K562 (cell line): ENCODE measurements at regions not wholly inside any gene's neighbourhood (a gene's known extent, or its start where the extent isn't known, plus 50 kb on each side); places are given as distances from the start of the nearest gene placed in this dataset.

Experiments
- ATAC-seq: fragments of 200-7000 bp; cut with Tn5 transposase; 3 replicates; pipeline ENCODE4 v1.9.1; 2020; ENCODE audit warnings: moderate library complexity
- BruUV-seq: library from RNA; stranded (reverse); fragments of 400-500 nt; replicated peaks from 2 replicates; lab custom pipeline; 2021; lab: Mats Ljungman, UMichigan
- CTCF ChIA-PET: fragments of 300-600 bp; formaldehyde crosslinking; extraction: SDS; loops from one replicate; lab custom pipeline; 2021; ENCODE audit warnings: low intra/inter-chr PET ratio; lab: Yijun Ruan, JAX
- POLR2A ChIA-PET: fragments of 300-600, 350-650 bp; sonication (Branson Sonifier 250); formaldehyde crosslinking; extraction: SDS; loops from one replicate; lab custom pipeline; 2021; ENCODE audit warnings: antibody characterized with exemption, inconsistent platforms; lab: Yijun Ruan, JAX
- DNase-seq, 4 experiments: peaks; one replicate each; pipeline versions ENCODE4 v3.0.0 to v3.0.0-alpha.2; 2011 to 2018; ENCODE audit warnings: low spot score in 3 of 4, mixed read lengths in 3 of 4; ENCODE audit errors: extremely low read depth in 1 of 4
- FAIRE-seq: peaks from 2 replicates; lab custom pipeline; 2011; peaks lifted over from hg19 to GRCh38; lab: Jason Lieb, UNC
- H2AFZ ChIP-seq: 2 replicates; pipeline ENCODE4 v1.6.0; 2011; ENCODE audit warnings: low read depth, low read length, control low read depth, inconsistent platforms
- H3K27ac ChIP-seq: fragments of 200-600 bp; 3 replicates; pipeline ENCODE4 v1.8.0; 2011; ENCODE audit warnings: low read depth, mild to moderate bottlenecking, control low read depth, inconsistent platforms, low read length, moderate library complexity, mixed read lengths; ENCODE audit errors: extremely low read depth
- H3K27me3 ChIP-seq, 2 experiments: fragments of 300-600 bp in 1 of 2; 2 replicates in 1 of 2; 3 replicates in 1 of 2; pipeline versions ENCODE4 v1.6.0 to v1.8.0; 2011; ENCODE audit warnings: inconsistent platforms in 2 of 2, low read length in 2 of 2, mild to moderate bottlenecking in 1 of 2, mixed read lengths in 1 of 2, moderate library complexity in 1 of 2; ENCODE audit not compliant: control insufficient read depth in 2 of 2, insufficient read depth in 2 of 2
- H3K36me3 ChIP-seq: fragments of 300-600 bp; 3 replicates; pipeline ENCODE4 v1.8.0; 2011; ENCODE audit warnings: mild to moderate bottlenecking, low read length, inconsistent platforms; ENCODE audit not compliant: control insufficient read depth, insufficient read depth
- H3K4me1 ChIP-seq, 2 experiments: fragments of 200-600 bp in 1 of 2; replicated peaks in 1 of 2; 2 replicates in 1 of 2; 3 replicates in 1 of 2; pipeline versions ENCODE4 v1.5.1 to v1.8.0; 2011; ENCODE audit warnings: inconsistent platforms in 2 of 2, low read length in 2 of 2, mild to moderate bottlenecking in 1 of 2, mixed read lengths in 1 of 2, moderate library complexity in 1 of 2; ENCODE audit not compliant: control insufficient read depth in 2 of 2, insufficient read depth in 2 of 2
- H3K4me2 ChIP-seq: 2 replicates; pipeline ENCODE4 v1.6.1; 2011; ENCODE audit warnings: low read length, control low read depth, inconsistent platforms, mixed read lengths; ENCODE audit not compliant: insufficient read depth
- H3K4me3 ChIP-seq: fragments of 200-600 bp; sonication (generic), shearing (Covaris generic); 2 replicates; pipeline ENCODE4 v1.5.1; 2016; ENCODE audit warnings: control low read depth, inconsistent platforms
- H3K79me2 ChIP-seq: fragments of 200-600 bp; 3 replicates; pipeline ENCODE4 v1.8.0; 2011; ENCODE audit warnings: low read length, inconsistent platforms; ENCODE audit not compliant: control insufficient read depth, insufficient read depth
- H3K9ac ChIP-seq, 2 experiments: 2 replicates each; pipeline versions ENCODE4 v1.6.0 to v1.6.1; 2011; ENCODE audit warnings: low read depth in 2 of 2, low read length in 2 of 2, control low read depth in 1 of 2, inconsistent platforms in 1 of 2, mild to moderate bottlenecking in 1 of 2, mixed read lengths in 1 of 2; ENCODE audit not compliant: insufficient read depth in 1 of 2
- H3K9me1 ChIP-seq: one replicate; pipeline ENCODE4 v1.6.0; 2011; ENCODE audit warnings: inconsistent platforms, mild to moderate bottlenecking, low read length, moderate library complexity; ENCODE audit not compliant: control insufficient read depth, insufficient read depth
- H3K9me3 ChIP-seq: replicated peaks from 2 replicates; pipeline ENCODE4 v1.5.1; 2011; ENCODE audit warnings: low read depth, low read length, inconsistent platforms; ENCODE audit not compliant: control insufficient read depth, insufficient read depth
- H4K20me1 ChIP-seq: replicated peaks from 2 replicates; pipeline ENCODE4 v1.6.1; 2011; ENCODE audit warnings: low read length, inconsistent platforms, mixed read lengths; ENCODE audit not compliant: control insufficient read depth, insufficient read depth
- BMI1 ChIP-seq: fragments of 150-350 bp; IDR thresholded peaks from 2 replicates; pipeline ENCODE4 v1.6.1; 2014; ENCODE audit warnings: low read length
- GABPB2 ChIP-seq: fragments of 250-450 bp; sonication (Bioruptor Pico); conservative IDR thresholded peaks from 2 replicates; pipeline ENCODE4 v1.5.1; 2021; ENCODE audit warnings: mild to moderate bottlenecking
- JUND ChIP-seq, 2 experiments: IDR thresholded peaks; 2 replicates in 1 of 2; 3 replicates in 1 of 2; pipeline ENCODE4 v1.6.1; 2011; ENCODE audit warnings: borderline replicate concordance in 2 of 2, low read depth in 2 of 2, low read length in 2 of 2, improper control_type of control experiment in 1 of 2, missing biosample characterization in 1 of 2, missing genetic modification characterization in 1 of 2, missing genetic modification reagents in 1 of 2
- KAT8 ChIP-seq: fragments of 450-650 bp; IDR thresholded peaks from 2 replicates; pipeline ENCODE4 v1.6.1; 2016; ENCODE audit warnings: low read depth, mild to moderate bottlenecking
- KDM5B ChIP-seq: fragments of 200-600 bp; sonication (generic); IDR thresholded peaks from 2 replicates; pipeline ENCODE4 v1.6.1; 2012; ENCODE audit warnings: low read depth, mild to moderate bottlenecking, moderate library complexity, low read length, control low read depth, inconsistent platforms; ENCODE audit not compliant: insufficient replicate concordance
- MCM3 ChIP-seq: fragments of 450-650 bp; IDR thresholded peaks from 2 replicates; pipeline ENCODE4 v1.6.1; 2016
- MCM7 ChIP-seq, 2 experiments: fragments of 450-650 bp; IDR thresholded peaks; 2 replicates each; pipeline ENCODE4 v1.6.1; 2016 to 2018
- NFE2L1 ChIP-seq: fragments of 450-650 bp; IDR thresholded peaks from 2 replicates; pipeline ENCODE4 v1.6.1; 2016; ENCODE audit warnings: missing genetic modification characterization, low read depth, mild to moderate bottlenecking, missing compliant biosample characterization, moderate library complexity, borderline replicate concordance
- PTTG1 ChIP-seq: fragments of 450-650 bp; IDR thresholded peaks from 2 replicates; pipeline ENCODE4 v1.6.1; 2016; ENCODE audit warnings: low read depth, mild to moderate bottlenecking, missing genetic modification characterization, missing compliant biosample characterization
- TARDBP ChIP-seq: fragments of 450-650 bp; IDR thresholded peaks from 2 replicates; pipeline ENCODE4 v1.6.1; 2016
- VEZF1 ChIP-seq: fragments of 200-800 bp; sonication (Bioruptor generic); IDR thresholded peaks from 2 replicates; pipeline ENCODE4 v1.6.1; 2017; ENCODE audit warnings: missing genetic modification characterization, missing compliant biosample characterization
- ZNF780A ChIP-seq: fragments of 250-450 bp; sonication (Bioruptor Pico); IDR thresholded peaks from 2 replicates; pipeline ENCODE4 v1.5.0; 2021; ENCODE audit warnings: mild to moderate bottlenecking
- WGBS: fragments of 100-300 bp; shearing (Covaris generic); methylation state at CpG from one replicate; pipeline ENCODE4 v1.1.6; 2016; ENCODE audit warnings: low coverage, mixed read lengths; ENCODE audit not compliant: insufficient coverage; ENCODE audit errors: missing lambda C conversion rate; 5-methylcytosine and 5-hydroxymethylcytosine counted together
- in situ Hi-C: fragments of 300-500 bp; cut with MboI; formaldehyde crosslinking; loops from 4 replicates; pipeline ENCODE4 v1.15.0; 2018; ENCODE audit warnings: inconsistent platforms, mixed read lengths
- intact Hi-C: fragments of 100-400 bp; cut with micrococcal nuclease; formaldehyde crosslinking; loops from 2 replicates; pipeline ENCODE4 v1.14.2; 2022

DNA sequence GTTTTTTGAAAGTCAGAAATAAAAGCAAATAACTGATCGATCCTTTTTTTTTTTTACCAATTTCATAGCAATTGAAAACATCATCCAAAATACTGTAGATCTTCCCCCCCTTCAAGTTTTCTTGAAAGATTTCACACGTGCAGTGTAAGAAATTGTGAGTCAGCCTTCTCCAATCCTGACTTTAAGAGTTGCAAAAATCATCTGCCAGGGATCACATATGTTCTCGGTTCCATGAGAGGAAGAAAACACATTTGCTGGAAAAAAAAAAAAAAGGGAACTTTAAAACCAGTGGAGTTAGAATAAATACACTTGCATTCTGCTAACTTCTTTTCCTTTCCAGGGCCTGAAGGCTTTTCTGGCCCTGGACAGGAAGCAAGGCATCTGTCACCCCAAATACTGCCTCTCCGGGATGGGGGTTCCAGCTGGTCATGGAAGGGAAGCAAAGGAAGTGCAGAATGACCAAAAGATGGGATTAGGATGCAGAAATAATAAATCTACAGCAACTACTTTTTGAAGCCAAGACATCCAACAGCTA lies 198.4 kb upstream of the KIAA1217 start:
- no peaks in the 10 kb centered on the region for H3K79me2 ChIP-seq
- no TSS peak for BruUV-seq
- no peaks in the 10 kb centered on the region for H3K27me3 ChIP-seq
- H2AFZ ChIP-seq, result no peak overlapping the region
- no peaks in the 10 kb centered on the region for H4K20me1 ChIP-seq
- no peaks in the 10 kb centered on the region for H3K4me1 ChIP-seq
- 0% methylated on average over 4 of the region's 4 CpGs for WGBS
- H3K4me2 ChIP-seq, result no peak overlapping the region
- H3K36me3 ChIP-seq, result no peaks in the 10 kb centered on the region
- in situ Hi-C loops, result no loop called here
- ChIA-PET CTCF (no interaction called here), POLR2A (no interaction called here)
- H3K27ac ChIP-seq, result no peak overlapping the region
- no peak overlapping the region for H3K4me3 ChIP-seq
- no peak overlapping the region for H3K9ac ChIP-seq
- no peak for FAIRE-seq
- no peak for ATAC-seq
- H3K9me1 ChIP-seq, result no peaks in the 10 kb centered on the region
- intact Hi-C loops, result no loop called here
- H3K9me3 ChIP-seq, result no peaks in the 10 kb centered on the region; the same call in 1 of the 2 replicates
- DNase-seq, result no peak
- TF ChIP-seq KAT8 (no peak), MCM3 (no peak), KDM5B (no peak), NFE2L1 (tag) (no peak), ZNF780A (CRISPR knock-in tag) (no peak), JUND (IDR thresholded peaks at IDR 0.05; ENCODE audit: borderline replicate concordance, low read depth, low read length) (no peak), JUND (tag; IDR thresholded peaks at IDR 0.05; ENCODE audit: borderline replicate concordance, low read depth, low read length) (no peak), TARDBP (no peak), PTTG1 (no peak), GABPB2 (CRISPR knock-in tag) (no peak), VEZF1 (CRISPR knock-in tag) (no peak), BMI1 (no peak), MCM7 (IDR thresholded peaks at IDR 0.05) (no peak)
